Vagina (tissue), 2 donors: ENCODE measurements at regions not wholly inside any gene's neighbourhood (a gene's known extent, or its start where the extent isn't known, plus 50 kb on each side); places are given as distances from the start of the nearest gene placed in this dataset.
A peak's percentile ranks its signal among the peaks of the same experiment; 100 is the strongest.
"Not testable (repeated sequence)": the region's sequence is repeated elsewhere in the genome, so short reads cannot be mapped to it uniquely, and the experiment has no call there.

Source experiments
- DNase-seq, 2 donors: peaks; one replicate each; pipeline ENCODE4 v3.0.0-alpha.2; 2017; ENCODE audit errors: extremely low spot score in 2 of 2
- H3K27ac ChIP-seq: fragments of 200-600 bp; sonication (generic); one replicate; pipeline ENCODE4 v1.5.1; 2019
- H3K27me3 ChIP-seq: fragments of 200-600 bp; sonication (generic); one replicate; pipeline ENCODE4 v1.5.1; 2019
- H3K36me3 ChIP-seq, 2 donors: fragments of 200-600 bp; sonication (generic); one replicate each; pipeline ENCODE4 v1.5.1; 2017 to 2019
- H3K4me1 ChIP-seq: fragments of 200-600 bp; sonication (generic); one replicate; pipeline ENCODE4 v1.5.1; 2019
- H3K4me3 ChIP-seq, 2 donors: fragments of 200-600 bp; sonication (generic); 1 replicate in 1 of 2; 2 replicates in 1 of 2; pipeline ENCODE4 v1.5.1; 2016 to 2019
- H3K9me3 ChIP-seq: fragments of 200-600 bp; sonication (generic); one replicate; pipeline ENCODE4 v1.5.1; 2019
- CTCF ChIP-seq, 3 experiments: fragments of 450-650 bp in 2 of 3; fragments of 200-600 bp in 1 of 3; sonication (generic) in 1 of 3; IDR thresholded peaks; one replicate each; pipeline ENCODE4 v1.5.1; 2017 to 2019; ENCODE audit warnings: antibody characterized with exemption in 3 of 3, mild to moderate bottlenecking in 2 of 3, moderate library complexity in 2 of 3
- POLR2A ChIP-seq, 2 donors: fragments of 450-650 bp; IDR thresholded peaks; one replicate each; pipeline ENCODE4 v1.6.1; 2017; ENCODE audit warnings: antibody characterized with exemption in 2 of 2, mild to moderate bottlenecking in 2 of 2, moderate library complexity in 2 of 2
- POLR2AphosphoS5 ChIP-seq, 2 donors: sonication (generic); formaldehyde crosslinking; IDR thresholded peaks; one replicate each; pipeline ENCODE4 v1.9.0; 2017; ENCODE audit warnings: antibody characterized with exemption in 2 of 2, mild to moderate bottlenecking in 2 of 2, low read depth in 1 of 2; ENCODE audit not compliant: insufficient read depth in 1 of 2
- intact Hi-C: fragments of 100-400 bp; cut with DNase I; formaldehyde crosslinking; loops from one replicate; pipeline ENCODE4 v1.15.1; 2023

GRCh38 chr4:38330936-38331335, 333.1 kb upstream of the KLF3 start:
- Histone ChIP-seq H3K4me3 (no peak overlapping the region), H3K4me1 (no peaks in the 10 kb centered on the region), H3K27ac (no peak overlapping the region), H3K27me3 (no peaks in the 10 kb centered on the region), H3K9me3 (no peaks in the 10 kb centered on the region), H3K36me3 (no peaks in the 10 kb centered on the region)
- no peak for TF ChIP-seq POLR2AphosphoS5 (IDR thresholded peaks at IDR 0.05; ENCODE audit: insufficient read depth in 1 of 2, low read depth in 1 of 2)
- no peak for TF ChIP-seq POLR2A (IDR thresholded peaks at IDR 0.05)
- TF ChIP-seq CTCF (IDR thresholded peaks at IDR 0.05) = no peak
- intact Hi-C loops = no loop called here
- no peak for DNase-seq

- Histone ChIP-seq H3K9me3 (no peaks in the 10 kb centered on the region), H3K4me3 (no peak overlapping the region), H3K27ac (no peak overlapping the region), H3K36me3 (no peaks in the 10 kb centered on the region), H3K4me1 (no peaks in the 10 kb centered on the region), H3K27me3 (no peaks in the 10 kb centered on the region)
- intact Hi-C loops = no loop called here
- TF ChIP-seq CTCF (IDR thresholded peaks at IDR 0.05) = no peak
- DNase-seq = no peak
Observed at GRCh38 chr4:38332699-38333098, 331.3 kb upstream of the KLF3 start.

GRCh38 chr4:38333219-38333618, 330.8 kb upstream of the KLF3 start:
- H3K4me1 ChIP-seq = no peaks in the 10 kb centered on the region
- no peak overlapping the region for H3K4me3 ChIP-seq
- DNase-seq = no peak
- H3K9me3 ChIP-seq = peaks cover 3% of the 10 kb centered on the region
- no peak overlapping the region for H3K27ac ChIP-seq
- no peaks in the 10 kb centered on the region for H3K36me3 ChIP-seq
- TF ChIP-seq POLR2A (IDR thresholded peaks at IDR 0.05) (no peak), POLR2AphosphoS5 (IDR thresholded peaks at IDR 0.05; ENCODE audit: insufficient read depth in 1 of 2, low read depth in 1 of 2) (no peak), CTCF (IDR thresholded peaks at IDR 0.05) (no peak)
- intact Hi-C loops = no loop called here
- no peaks in the 10 kb centered on the region for H3K27me3 ChIP-seq

GRCh38 chr4:38334791-38335190, 329.2 kb upstream of the KLF3 start:
- intact Hi-C loops = no loop called here
- Histone ChIP-seq H3K4me3 (no peak overlapping the region), H3K9me3 (peaks cover 6% of the 10 kb centered on the region), H3K27ac (no peak overlapping the region), H3K27me3 (no peaks in the 10 kb centered on the region), H3K4me1 (no peaks in the 10 kb centered on the region), H3K36me3 (no peaks in the 10 kb centered on the region)
- no peak for DNase-seq
- no peak for TF ChIP-seq POLR2A (IDR thresholded peaks at IDR 0.05)
- TF ChIP-seq CTCF (IDR thresholded peaks at IDR 0.05) = no peak
- peak in 1 of 2 donors; percentile 52 for TF ChIP-seq POLR2AphosphoS5 (IDR thresholded peaks at IDR 0.05; ENCODE audit: insufficient read depth in 1 of 2, low read depth in 1 of 2)

- H3K36me3 ChIP-seq, DNase-seq, H3K9me3 ChIP-seq, H3K4me1 ChIP-seq, intact Hi-C loops, H3K4me3 ChIP-seq, H3K27ac ChIP-seq, H3K27me3 ChIP-seq: not testable (repeated sequence)
Observed at GRCh38 chr4:38338939-38339338, 325.1 kb upstream of the KLF3 start.

- no peak overlapping the region for H3K4me3 ChIP-seq
- H3K4me1 ChIP-seq = no peaks in the 10 kb centered on the region
- no peaks in the 10 kb centered on the region for H3K27me3 ChIP-seq
- no peak for TF ChIP-seq CTCF (IDR thresholded peaks at IDR 0.05)
- no peak for TF ChIP-seq POLR2AphosphoS5 (IDR thresholded peaks at IDR 0.05; ENCODE audit: insufficient read depth in 1 of 2, low read depth in 1 of 2)
- TF ChIP-seq POLR2A (IDR thresholded peaks at IDR 0.05) = no peak
- no peaks in the 10 kb centered on the region for H3K36me3 ChIP-seq
- H3K27ac ChIP-seq = no peak overlapping the region
- intact Hi-C loops = no loop called here
- no peaks in the 10 kb centered on the region for H3K9me3 ChIP-seq
- no peak for DNase-seq
Observed at GRCh38 chr4:38343608-38344007, 320.4 kb upstream of the KLF3 start.
